ENCODE measurements at regions not wholly inside any gene's neighbourhood (a gene's known extent, or its start where the extent isn't known, plus 50 kb on each side); places are given as distances from the start of the nearest gene placed in this dataset.

DNA sequence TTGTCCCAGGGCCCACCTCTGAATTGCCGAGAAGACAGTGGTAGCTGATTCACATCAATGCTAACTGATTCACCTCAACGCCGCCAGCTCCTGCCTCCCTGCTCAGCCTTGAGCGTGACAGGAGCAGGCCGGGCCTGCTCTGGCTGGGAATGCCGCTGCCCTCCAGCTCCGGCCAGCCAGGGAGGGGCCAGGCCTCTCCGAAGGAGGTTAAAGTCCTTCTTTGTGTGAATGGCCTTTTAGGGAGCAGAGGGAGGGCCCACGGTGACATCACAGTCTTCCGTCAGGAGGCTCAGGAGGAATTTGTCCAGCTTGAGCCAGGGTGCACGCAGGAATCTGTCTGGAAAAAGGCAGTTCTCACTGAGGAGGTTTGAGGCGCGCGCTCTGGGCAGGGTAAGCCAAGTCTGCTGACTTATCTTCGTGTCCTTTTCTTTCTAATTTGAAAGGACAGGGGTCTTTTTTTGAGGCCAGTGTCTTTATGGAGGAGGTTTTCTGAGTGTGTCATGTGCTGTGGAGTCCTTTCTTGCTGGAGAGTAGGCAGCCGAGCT is 82.7 kb downstream of the C9orf152 start (continued):
- TF ChIP-seq, protein P1, sequence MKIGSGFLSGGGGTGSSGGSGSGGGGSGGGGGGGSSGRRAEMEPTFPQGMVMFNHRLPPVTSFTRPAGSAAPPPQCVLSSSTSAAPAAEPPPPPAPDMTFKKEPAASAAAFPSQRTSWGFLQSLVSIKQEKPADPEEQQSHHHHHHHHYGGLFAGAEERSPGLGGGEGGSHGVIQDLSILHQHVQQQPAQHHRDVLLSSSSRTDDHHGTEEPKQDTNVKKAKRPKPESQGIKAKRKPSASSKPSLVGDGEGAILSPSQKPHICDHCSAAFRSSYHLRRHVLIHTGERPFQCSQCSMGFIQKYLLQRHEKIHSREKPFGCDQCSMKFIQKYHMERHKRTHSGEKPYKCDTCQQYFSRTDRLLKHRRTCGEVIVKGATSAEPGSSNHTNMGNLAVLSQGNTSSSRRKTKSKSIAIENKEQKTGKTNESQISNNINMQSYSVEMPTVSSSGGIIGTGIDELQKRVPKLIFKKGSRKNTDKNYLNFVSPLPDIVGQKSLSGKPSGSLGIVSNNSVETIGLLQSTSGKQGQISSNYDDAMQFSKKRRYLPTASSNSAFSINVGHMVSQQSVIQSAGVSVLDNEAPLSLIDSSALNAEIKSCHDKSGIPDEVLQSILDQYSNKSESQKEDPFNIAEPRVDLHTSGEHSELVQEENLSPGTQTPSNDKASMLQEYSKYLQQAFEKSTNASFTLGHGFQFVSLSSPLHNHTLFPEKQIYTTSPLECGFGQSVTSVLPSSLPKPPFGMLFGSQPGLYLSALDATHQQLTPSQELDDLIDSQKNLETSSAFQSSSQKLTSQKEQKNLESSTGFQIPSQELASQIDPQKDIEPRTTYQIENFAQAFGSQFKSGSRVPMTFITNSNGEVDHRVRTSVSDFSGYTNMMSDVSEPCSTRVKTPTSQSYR (CRISPR knock-in tag; IDR thresholded peaks at IDR 0.05; ENCODE audit: borderline replicate concordance) = no peak
- no peak for TF ChIP-seq FOXJ3 (CRISPR knock-in tag; IDR thresholded peaks at IDR 0.05; ENCODE audit: borderline replicate concordance)
- TF ChIP-seq ZKSCAN8 (CRISPR knock-in tag; IDR thresholded peaks at IDR 0.05; ENCODE audit: borderline replicate concordance) = peak; percentile 48; the same call in 1 of the 2 replicates
- no peak for TF ChIP-seq JUNB (CRISPR knock-in tag; IDR thresholded peaks at IDR 0.05; ENCODE audit: borderline replicate concordance)
- TF ChIP-seq TBX3 (IDR thresholded peaks at IDR 0.05; ENCODE audit: borderline replicate concordance) = no peak
- no peak for TF ChIP-seq MAFK (conservative IDR thresholded peaks at IDR 0.05 in 1 of 2, IDR thresholded peaks at IDR 0.05 in 1 of 2; ENCODE audit: low read length in 2 of 2)
- TF ChIP-seq ZNF333 (CRISPR knock-in tag; IDR thresholded peaks at IDR 0.05; ENCODE audit: borderline replicate concordance) = no peak
- TF ChIP-seq, protein P2, sequence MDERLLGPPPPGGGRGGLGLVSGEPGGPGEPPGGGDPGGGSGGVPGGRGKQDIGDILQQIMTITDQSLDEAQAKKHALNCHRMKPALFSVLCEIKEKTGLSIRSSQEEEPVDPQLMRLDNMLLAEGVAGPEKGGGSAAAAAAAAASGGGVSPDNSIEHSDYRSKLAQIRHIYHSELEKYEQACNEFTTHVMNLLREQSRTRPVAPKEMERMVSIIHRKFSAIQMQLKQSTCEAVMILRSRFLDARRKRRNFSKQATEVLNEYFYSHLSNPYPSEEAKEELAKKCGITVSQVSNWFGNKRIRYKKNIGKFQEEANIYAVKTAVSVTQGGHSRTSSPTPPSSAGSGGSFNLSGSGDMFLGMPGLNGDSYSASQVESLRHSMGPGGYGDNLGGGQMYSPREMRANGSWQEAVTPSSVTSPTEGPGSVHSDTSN (CRISPR knock-in tag; IDR thresholded peaks at IDR 0.05) = no peak
- TF ChIP-seq SSRP1 (CRISPR knock-in tag; IDR thresholded peaks at IDR 0.05) = no peak
- no peak for TF ChIP-seq CAMTA2 (CRISPR knock-in tag; IDR thresholded peaks at IDR 0.05; ENCODE audit: borderline replicate concordance)
- TF ChIP-seq RFXAP (CRISPR knock-in tag; IDR thresholded peaks at IDR 0.05; ENCODE audit: borderline replicate concordance) = 0 out of 2 replicates have a peak, but pooled peaks have one; percentile 40
- no peak for TF ChIP-seq ZNF776 (CRISPR knock-in tag; IDR thresholded peaks at IDR 0.05)
- TF ChIP-seq NR2F1 (CRISPR knock-in tag; IDR thresholded peaks at IDR 0.05) = no peak
- TF ChIP-seq, protein P3, sequence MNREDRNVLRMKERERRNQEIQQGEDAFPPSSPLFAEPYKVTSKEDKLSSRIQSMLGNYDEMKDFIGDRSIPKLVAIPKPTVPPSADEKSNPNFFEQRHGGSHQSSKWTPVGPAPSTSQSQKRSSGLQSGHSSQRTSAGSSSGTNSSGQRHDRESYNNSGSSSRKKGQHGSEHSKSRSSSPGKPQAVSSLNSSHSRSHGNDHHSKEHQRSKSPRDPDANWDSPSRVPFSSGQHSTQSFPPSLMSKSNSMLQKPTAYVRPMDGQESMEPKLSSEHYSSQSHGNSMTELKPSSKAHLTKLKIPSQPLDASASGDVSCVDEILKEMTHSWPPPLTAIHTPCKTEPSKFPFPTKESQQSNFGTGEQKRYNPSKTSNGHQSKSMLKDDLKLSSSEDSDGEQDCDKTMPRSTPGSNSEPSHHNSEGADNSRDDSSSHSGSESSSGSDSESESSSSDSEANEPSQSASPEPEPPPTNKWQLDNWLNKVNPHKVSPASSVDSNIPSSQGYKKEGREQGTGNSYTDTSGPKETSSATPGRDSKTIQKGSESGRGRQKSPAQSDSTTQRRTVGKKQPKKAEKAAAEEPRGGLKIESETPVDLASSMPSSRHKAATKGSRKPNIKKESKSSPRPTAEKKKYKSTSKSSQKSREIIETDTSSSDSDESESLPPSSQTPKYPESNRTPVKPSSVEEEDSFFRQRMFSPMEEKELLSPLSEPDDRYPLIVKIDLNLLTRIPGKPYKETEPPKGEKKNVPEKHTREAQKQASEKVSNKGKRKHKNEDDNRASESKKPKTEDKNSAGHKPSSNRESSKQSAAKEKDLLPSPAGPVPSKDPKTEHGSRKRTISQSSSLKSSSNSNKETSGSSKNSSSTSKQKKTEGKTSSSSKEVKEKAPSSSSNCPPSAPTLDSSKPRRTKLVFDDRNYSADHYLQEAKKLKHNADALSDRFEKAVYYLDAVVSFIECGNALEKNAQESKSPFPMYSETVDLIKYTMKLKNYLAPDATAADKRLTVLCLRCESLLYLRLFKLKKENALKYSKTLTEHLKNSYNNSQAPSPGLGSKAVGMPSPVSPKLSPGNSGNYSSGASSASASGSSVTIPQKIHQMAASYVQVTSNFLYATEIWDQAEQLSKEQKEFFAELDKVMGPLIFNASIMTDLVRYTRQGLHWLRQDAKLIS (CRISPR knock-in tag; IDR thresholded peaks at IDR 0.05) = no peak
- no peak for TF ChIP-seq ZNF772 (CRISPR knock-in tag; IDR thresholded peaks at IDR 0.05)
- TF ChIP-seq, protein P4, sequence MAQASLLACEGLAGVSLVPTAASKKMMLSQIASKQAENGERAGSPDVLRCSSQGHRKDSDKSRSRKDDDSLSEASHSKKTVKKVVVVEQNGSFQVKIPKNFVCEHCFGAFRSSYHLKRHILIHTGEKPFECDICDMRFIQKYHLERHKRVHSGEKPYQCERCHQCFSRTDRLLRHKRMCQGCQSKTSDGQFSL (CRISPR knock-in tag; IDR thresholded peaks at IDR 0.05) = no peak
- peak; percentile 33; the same call in 1 of the 2 replicates for TF ChIP-seq ZNF768 (CRISPR knock-in tag; IDR thresholded peaks at IDR 0.05)
- peak; percentile 98 for TF ChIP-seq ZNF292 (CRISPR knock-in tag; IDR thresholded peaks at IDR 0.05; ENCODE audit: borderline replicate concordance, low read depth)
- TF ChIP-seq POLR2G (IDR thresholded peaks at IDR 0.05; ENCODE audit: low read depth, low read length) = peak; percentile 60
- no peak for TF ChIP-seq NFE2 (CRISPR knock-in tag; IDR thresholded peaks at IDR 0.05)
- no peak for TF ChIP-seq BRD4 (CRISPR knock-in tag; IDR thresholded peaks at IDR 0.05)
- TF ChIP-seq ETV6 (CRISPR knock-in tag; conservative IDR thresholded peaks at IDR 0.05) = no peak
- peak; percentile 76; the same call in 1 of the 2 replicates for TF ChIP-seq ZBTB21 (CRISPR knock-in tag; IDR thresholded peaks at IDR 0.05)
- TF ChIP-seq ZNF264 (CRISPR knock-in tag; IDR thresholded peaks at IDR 0.05) = peak; percentile 86
